ENCODE measurements at regions not wholly inside any gene's neighbourhood (a gene's known extent, or its start where the extent isn't known, plus 50 kb on each side); places are given as distances from the start of the nearest gene placed in this dataset.
A peak's percentile ranks its signal among the peaks of the same experiment; 100 is the strongest.

GRCh38 chr7:94297397-94297838 lies 97.3 kb upstream of the COL1A2 start:
- Histone ChIP-seq H3K4me3 (peak overlapping the region in 3 of 4 donors; percentile 6 to 40 (median 32)), H3K36me3 (no peaks in the 10 kb centered on the region), H3K27me3 (no peaks in the 10 kb centered on the region), H3K27ac (peak overlapping the region; percentile 78 to 93 (median 88)), H3K9me3 (no peaks in the 10 kb centered on the region), H3K4me1 (peaks cover 0 to 69% (median 47%) of the 10 kb centered on the region in 4 donors)
- TF ChIP-seq POLR2A (IDR thresholded peaks at IDR 0.05): no peak
- peak in 3 of 4 donors; percentile 11 to 52 (median 25) for TF ChIP-seq POLR2AphosphoS5 (IDR thresholded peaks at IDR 0.05)
- no peak for TF ChIP-seq CTCF (IDR thresholded peaks at IDR 0.05)
- no peak for TF ChIP-seq EP300 (IDR thresholded peaks at IDR 0.05)
- DNase-seq: peak; percentile 93
- intact Hi-C loops (cut with DNase I): loop anchor here (2.0 to 10.0 kb wide), 3 partner anchors 77 to 607 kb away; partner anchors contain the start of genes PPP1R9A and SGCE
- WGBS, 2 donors: 45 to 64% methylated on average over 5 of the region's 5 CpGs

- H3K27ac ChIP-seq: peak overlapping the region; percentile 78 to 93 (median 88)
- no peaks in the 10 kb centered on the region for H3K27me3 ChIP-seq
- peaks cover 0 to 84% (median 61%) of the 10 kb centered on the region in 4 donors for H3K4me1 ChIP-seq
- no peaks in the 10 kb centered on the region for H3K9me3 ChIP-seq
- WGBS, 2 donors: 63 to 66% methylated on average over 3 of the region's 3 CpGs
- TF ChIP-seq EP300 (IDR thresholded peaks at IDR 0.05) (no peak), CTCF (IDR thresholded peaks at IDR 0.05) (no peak), POLR2AphosphoS5 (IDR thresholded peaks at IDR 0.05) (no peak), POLR2A (IDR thresholded peaks at IDR 0.05) (no peak)
- intact Hi-C loops (cut with DNase I): loop anchor here (10.0 kb wide), 2 partner anchors 356 to 606 kb away; partner anchors contain the start of genes PPP1R9A and SGCE
- H3K4me3 ChIP-seq: no peak overlapping the region
- DNase-seq: no peak
- no peaks in the 10 kb centered on the region for H3K36me3 ChIP-seq
These were observed 95.8 kb upstream of the COL1A2 start for GRCh38 chr7:94298943-94299342.

GRCh38 chr7:94300176-94300835 lies 94.4 kb upstream of the COL1A2 start:
- Histone ChIP-seq H3K36me3 (no peaks in the 10 kb centered on the region), H3K4me3 (no peak overlapping the region), H3K27me3 (no peaks in the 10 kb centered on the region), H3K4me1 (peaks cover 0 to 87% (median 67%) of the 10 kb centered on the region in 4 donors), H3K27ac (peak overlapping the region; percentile 78 to 93 (median 88)), H3K9me3 (no peaks in the 10 kb centered on the region)
- WGBS, 2 donors: 58 to 81% methylated on average over 8 of the region's 8 CpGs
- no peak for TF ChIP-seq EP300 (IDR thresholded peaks at IDR 0.05)
- no peak for TF ChIP-seq CTCF (IDR thresholded peaks at IDR 0.05)
- no peak for TF ChIP-seq POLR2AphosphoS5 (IDR thresholded peaks at IDR 0.05)
- TF ChIP-seq POLR2A (IDR thresholded peaks at IDR 0.05): no peak
- intact Hi-C loops (cut with DNase I): loop anchor here (5.0 kb wide), 1 partner anchor 52 kb away; no protein-coding TSS in a partner anchor
- no peak for DNase-seq

GRCh38 chr7:94301024-94301586 lies 93.6 kb upstream of the COL1A2 start:
- H3K4me1 ChIP-seq: peaks cover 0 to 79% (median 67%) of the 10 kb centered on the region in 4 donors
- no peaks in the 10 kb centered on the region for H3K9me3 ChIP-seq
- no peaks in the 10 kb centered on the region for H3K27me3 ChIP-seq
- no peak overlapping the region for H3K4me3 ChIP-seq
- 46 to 61% methylated on average over 6 of the region's 6 CpGs for WGBS, 2 donors
- TF ChIP-seq EP300 (IDR thresholded peaks at IDR 0.05) (peak in 1 of 4 donors; percentile 15), POLR2AphosphoS5 (IDR thresholded peaks at IDR 0.05) (peak; percentile 24 to 61 (median 48)), CTCF (IDR thresholded peaks at IDR 0.05) (no peak), POLR2A (IDR thresholded peaks at IDR 0.05) (no peak)
- H3K27ac ChIP-seq: peak overlapping the region; percentile 78 to 93 (median 88)
- intact Hi-C loops (cut with DNase I): loop anchor here (5.0 kb wide), 1 partner anchor 51 kb away; no protein-coding TSS in a partner anchor
- DNase-seq: peak; percentile 91
- no peaks in the 10 kb centered on the region for H3K36me3 ChIP-seq

All from sigmoid colon (tissue), 6 donors.